Gastroesophageal sphincter (tissue), 3 donors: ENCODE measurements at regions not wholly inside any gene's neighbourhood (a gene's known extent, or its start where the extent isn't known, plus 50 kb on each side); places are given as distances from the start of the nearest gene placed in this dataset.

Source experiments
- CTCF ChIP-seq, 4 experiments: fragments of 200-600 bp in 2 of 4; fragments of 450-650 bp in 2 of 4; sonication (generic) in 1 of 4; IDR thresholded peaks; one replicate each; pipeline ENCODE4 v1.5.1; 2017 to 2019; ENCODE audit warnings: antibody characterized with exemption in 4 of 4, mild to moderate bottlenecking in 2 of 4, moderate library complexity in 2 of 4
- POLR2A ChIP-seq, 2 donors: fragments of 450-650 bp; IDR thresholded peaks; one replicate each; pipeline ENCODE4 v1.6.1; 2017; ENCODE audit warnings: antibody characterized with exemption in 2 of 2, mild to moderate bottlenecking in 2 of 2, moderate library complexity in 1 of 2

DNA sequence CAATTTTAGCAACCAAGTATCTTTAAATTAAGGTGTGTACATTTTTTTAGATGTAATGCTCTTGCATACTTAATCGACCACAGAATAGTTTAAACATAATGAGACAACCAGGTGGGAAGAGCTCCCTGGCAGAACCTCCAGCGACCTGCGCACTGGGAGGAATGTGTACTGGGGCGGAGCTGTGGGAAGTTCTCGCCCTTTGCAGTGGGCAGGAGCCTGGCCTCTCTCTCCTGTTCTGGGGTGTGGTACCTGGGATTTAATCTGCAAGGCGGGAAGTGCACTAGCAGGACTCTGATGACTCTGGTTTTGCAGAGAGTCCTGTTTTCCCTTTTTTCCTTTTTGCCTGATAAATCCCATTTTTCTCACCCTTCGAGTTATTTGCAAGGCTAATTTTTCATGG is 150.7 kb downstream of the SLC28A3 start:
- TF ChIP-seq POLR2A (IDR thresholded peaks at IDR 0.05) (no peak), CTCF (IDR thresholded peaks at IDR 0.05) (no peak)
